22Rv1 (cell line): ENCODE measurements at regions not wholly inside any gene's neighbourhood (a gene's known extent, or its start where the extent isn't known, plus 50 kb on each side); places are given as distances from the start of the nearest gene placed in this dataset.

ENCODE experiments used
- ZFX ChIP-seq: fragments of 450-650 bp; IDR thresholded peaks from 2 replicates; pipeline ENCODE4 v1.6.1; 2017; ENCODE audit warnings: antibody characterized with exemption, borderline replicate concordance
- TF ChIP-seq, protein P1 (sequence below): fragments of 450-650 bp; IDR thresholded peaks from 2 replicates; pipeline ENCODE4 v1.5.1; 2017; ENCODE audit warnings: mild to moderate bottlenecking

DNA sequence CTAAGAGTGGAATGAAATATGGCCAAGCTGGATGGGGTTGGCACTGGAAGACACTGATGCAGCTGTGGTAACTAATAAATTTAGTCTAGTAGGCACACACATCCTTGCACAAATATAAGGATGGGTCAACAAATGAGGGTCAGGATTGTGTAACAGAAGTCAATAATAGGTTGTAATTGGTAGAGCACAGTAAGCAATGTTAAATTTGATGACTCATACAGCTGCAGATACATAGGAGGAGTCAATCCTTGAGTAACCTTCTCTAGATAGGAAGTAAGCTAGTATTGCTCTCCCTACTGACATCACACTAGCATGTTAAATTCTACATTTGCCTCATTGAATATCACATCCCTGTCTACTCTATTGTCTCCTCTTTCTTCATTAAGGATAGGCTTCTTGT lies 332.1 kb downstream of the PTPRC start:
- TF ChIP-seq, protein P1, sequence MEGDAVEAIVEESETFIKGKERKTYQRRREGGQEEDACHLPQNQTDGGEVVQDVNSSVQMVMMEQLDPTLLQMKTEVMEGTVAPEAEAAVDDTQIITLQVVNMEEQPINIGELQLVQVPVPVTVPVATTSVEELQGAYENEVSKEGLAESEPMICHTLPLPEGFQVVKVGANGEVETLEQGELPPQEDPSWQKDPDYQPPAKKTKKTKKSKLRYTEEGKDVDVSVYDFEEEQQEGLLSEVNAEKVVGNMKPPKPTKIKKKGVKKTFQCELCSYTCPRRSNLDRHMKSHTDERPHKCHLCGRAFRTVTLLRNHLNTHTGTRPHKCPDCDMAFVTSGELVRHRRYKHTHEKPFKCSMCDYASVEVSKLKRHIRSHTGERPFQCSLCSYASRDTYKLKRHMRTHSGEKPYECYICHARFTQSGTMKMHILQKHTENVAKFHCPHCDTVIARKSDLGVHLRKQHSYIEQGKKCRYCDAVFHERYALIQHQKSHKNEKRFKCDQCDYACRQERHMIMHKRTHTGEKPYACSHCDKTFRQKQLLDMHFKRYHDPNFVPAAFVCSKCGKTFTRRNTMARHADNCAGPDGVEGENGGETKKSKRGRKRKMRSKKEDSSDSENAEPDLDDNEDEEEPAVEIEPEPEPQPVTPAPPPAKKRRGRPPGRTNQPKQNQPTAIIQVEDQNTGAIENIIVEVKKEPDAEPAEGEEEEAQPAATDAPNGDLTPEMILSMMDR: no peak
- TF ChIP-seq ZFX: no peak
